Loucy (cell line): ENCODE measurements at regions not wholly inside any gene's neighbourhood (a gene's known extent, or its start where the extent isn't known, plus 50 kb on each side); places are given as distances from the start of the nearest gene placed in this dataset.

Source experiments
- H2AFZ ChIP-seq: fragments of 200-600 bp; sonication (generic); 2 replicates; pipeline ENCODE4 v1.6.0; 2016; ENCODE audit warnings: antibody characterized with exemption, mild to moderate bottlenecking, low read length, moderate library complexity
- H3F3A ChIP-seq: fragments of 200-600 bp; 2 replicates; pipeline ENCODE4 v1.6.0; 2016; ENCODE audit warnings: antibody characterized with exemption, low read depth, mild to moderate bottlenecking
- H3K27me3 ChIP-seq: fragments of 200-600 bp; sonication (generic); 2 replicates; pipeline ENCODE4 v1.6.1; 2014; ENCODE audit warnings: low read length, mild to moderate bottlenecking; ENCODE audit not compliant: insufficient read depth, poor library complexity, severe bottlenecking
- H3K36me3 ChIP-seq: fragments of 200-600 bp; sonication (generic); 2 replicates; pipeline ENCODE4 v1.6.1; 2016; ENCODE audit warnings: low read length; ENCODE audit not compliant: insufficient read depth
- H3K4me1 ChIP-seq: fragments of 200-600 bp; sonication (generic); 2 replicates; pipeline ENCODE4 v1.5.1; 2014; ENCODE audit warnings: low read length, mild to moderate bottlenecking; ENCODE audit not compliant: insufficient read depth, poor library complexity, severe bottlenecking
- H3K4me2 ChIP-seq: fragments of 200-600 bp; sonication (generic); 2 replicates; pipeline ENCODE4 v1.6.0; 2014; ENCODE audit warnings: antibody characterized with exemption, low read length, low read depth, mild to moderate bottlenecking; ENCODE audit not compliant: poor library complexity, severe bottlenecking
- H3K4me3 ChIP-seq: fragments of 200-600 bp; sonication (generic); 2 replicates; pipeline ENCODE4 v1.5.1; 2014; ENCODE audit warnings: low read length, mild to moderate bottlenecking, mixed read lengths; ENCODE audit not compliant: poor library complexity, severe bottlenecking
- H3K79me2 ChIP-seq: fragments of 200-600 bp; sonication (generic); 2 replicates; pipeline ENCODE4 v1.6.1; 2014; ENCODE audit warnings: low read length; ENCODE audit not compliant: insufficient read depth
- H3K9ac ChIP-seq: fragments of 200-600 bp; sonication (generic); 2 replicates; pipeline ENCODE4 v1.6.0; 2014; ENCODE audit warnings: mild to moderate bottlenecking, low read depth, low read length, moderate library complexity; ENCODE audit not compliant: poor library complexity, severe bottlenecking
- H3K9me2 ChIP-seq: fragments of 200-600 bp; sonication (generic); replicated peaks from 2 replicates; pipeline ENCODE4 v1.6.1; 2016; ENCODE audit warnings: low read depth, low read length, mixed read lengths
- H3K9me3 ChIP-seq: fragments of 200-600 bp; sonication (generic); 2 replicates; pipeline ENCODE4 v1.6.1; 2014; ENCODE audit warnings: mild to moderate bottlenecking, antibody characterized with exemption, low read length, low read depth; ENCODE audit not compliant: insufficient read depth
- H4K20me1 ChIP-seq: fragments of 200-600 bp; sonication (generic); 2 replicates; pipeline ENCODE4 v1.6.0; 2014; ENCODE audit warnings: antibody characterized with exemption, low read length, mild to moderate bottlenecking; ENCODE audit not compliant: insufficient read depth, poor library complexity, severe bottlenecking
- CTCF ChIP-seq: fragments of 200-600 bp; sonication (generic); conservative IDR thresholded peaks from 2 replicates; pipeline ENCODE4 v1.5.1; 2014; ENCODE audit warnings: mild to moderate bottlenecking, antibody characterized with exemption, low read length
- EZH2phosphoT487 ChIP-seq: fragments of 200-600 bp; IDR thresholded peaks from 2 replicates; pipeline ENCODE4 v1.6.1; 2018; ENCODE audit warnings: antibody characterized with exemption, mild to moderate bottlenecking, moderate library complexity, borderline replicate concordance

DNA sequence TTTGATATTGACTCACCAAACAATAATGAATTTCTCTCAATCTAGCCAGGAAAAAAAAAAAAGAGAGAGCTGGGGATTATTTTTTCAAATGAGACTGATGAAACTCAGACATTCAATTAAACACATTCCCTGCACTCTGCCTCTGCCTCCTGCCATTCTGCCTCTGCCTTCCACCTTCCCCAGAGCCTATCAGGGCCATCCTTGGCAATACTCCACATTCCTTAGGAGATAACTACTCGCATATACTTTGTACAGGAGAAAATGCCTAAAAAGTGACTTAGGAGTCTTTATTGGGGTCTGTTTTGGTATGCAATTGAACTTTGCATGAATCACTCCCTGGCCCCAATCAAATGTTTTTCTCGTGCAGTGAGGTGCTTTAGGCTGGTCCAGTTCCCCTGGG is 246.6 kb upstream of the PLET1 start:
- Histone ChIP-seq H3K27me3 (no peaks in the 10 kb centered on the region), H3K9me2 (no peaks in the 10 kb centered on the region), H3F3A (no peaks in the 10 kb centered on the region), H3K36me3 (no peaks in the 10 kb centered on the region), H3K4me1 (no peaks in the 10 kb centered on the region), H3K4me3 (no peak overlapping the region), H3K4me2 (no peak overlapping the region), H2AFZ (no peak overlapping the region), H3K9ac (no peak overlapping the region), H3K79me2 (no peaks in the 10 kb centered on the region), H3K9me3 (no peaks in the 10 kb centered on the region), H4K20me1 (no peaks in the 10 kb centered on the region)
- TF ChIP-seq EZH2phosphoT487 (no peak), CTCF (no peak)

DNA sequence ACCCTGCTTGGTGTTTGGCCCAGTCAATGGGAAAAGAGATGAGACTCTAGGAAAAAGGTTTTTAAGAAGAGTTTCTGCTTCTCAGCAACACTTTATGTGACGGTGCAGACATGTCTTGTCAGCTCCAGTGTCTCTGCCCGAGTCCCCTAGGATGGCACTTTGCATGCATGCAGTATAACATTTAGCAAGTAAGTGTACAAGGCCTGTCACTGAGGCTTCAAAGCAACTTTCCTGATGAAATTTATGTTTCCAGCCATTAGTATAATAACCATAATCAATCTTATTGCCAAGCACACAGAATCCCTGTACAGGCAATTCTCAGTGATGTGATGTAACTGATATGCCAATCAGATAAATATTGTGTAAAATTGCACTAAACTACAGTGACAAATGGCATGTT is 248.1 kb upstream of the PLET1 start:
- H3K9me2 ChIP-seq, result no peaks in the 10 kb centered on the region
- no peaks in the 10 kb centered on the region for H3K9me3 ChIP-seq
- H3F3A ChIP-seq, result no peaks in the 10 kb centered on the region

GRCh38 chr11:112509300-112509699 is 248.6 kb upstream of the PLET1 start:
- H3K9ac ChIP-seq, result no peak overlapping the region
- TF ChIP-seq EZH2phosphoT487 (no peak), CTCF (no peak)
- H3K9me2 ChIP-seq, result no peaks in the 10 kb centered on the region
- H2AFZ ChIP-seq, result no peak overlapping the region
- no peaks in the 10 kb centered on the region for H3K79me2 ChIP-seq
- no peak overlapping the region for H3K4me2 ChIP-seq
- H3F3A ChIP-seq, result no peaks in the 10 kb centered on the region
- no peaks in the 10 kb centered on the region for H4K20me1 ChIP-seq
- no peaks in the 10 kb centered on the region for H3K27me3 ChIP-seq
- H3K4me1 ChIP-seq, result no peaks in the 10 kb centered on the region
- H3K9me3 ChIP-seq, result no peaks in the 10 kb centered on the region
- no peaks in the 10 kb centered on the region for H3K36me3 ChIP-seq
- H3K4me3 ChIP-seq, result no peak overlapping the region

More for the DNA sequence above, 248.1 kb upstream of the PLET1 start:
- Histone ChIP-seq H3K36me3 (no peaks in the 10 kb centered on the region), H3K27me3 (no peaks in the 10 kb centered on the region), H3K4me3 (no peak overlapping the region), H3K79me2 (no peaks in the 10 kb centered on the region), H3K4me2 (no peak overlapping the region), H4K20me1 (no peaks in the 10 kb centered on the region), H3K4me1 (no peaks in the 10 kb centered on the region), H3K9ac (no peak overlapping the region), H2AFZ (no peak overlapping the region)
- TF ChIP-seq CTCF, result no peak
- TF ChIP-seq EZH2phosphoT487, result no peak
